Testis (tissue), 2 donors: ENCODE measurements at regions not wholly inside any gene's neighbourhood (a gene's known extent, or its start where the extent isn't known, plus 50 kb on each side); places are given as distances from the start of the nearest gene placed in this dataset.

Experiments
- POLR2A ChIP-seq: fragments of 450-650 bp; IDR thresholded peaks from one replicate; pipeline ENCODE4 v1.6.1; 2017; ENCODE audit warnings: antibody characterized with exemption, mild to moderate bottlenecking, moderate library complexity
- TF ChIP-seq, protein P1 (sequence below), 3 experiments: fragments of 450-650 bp in 2 of 3; fragments of 200-600 bp in 1 of 3; sonication (generic) in 1 of 3; IDR thresholded peaks; one replicate each; pipeline ENCODE4 v1.5.1; 2016 to 2019; ENCODE audit warnings: antibody characterized with exemption in 3 of 3, mild to moderate bottlenecking in 2 of 3, moderate library complexity in 1 of 3

GRCh38 chr2:42908518-42909200 is 116.3 kb upstream of the HAAO start:
- TF ChIP-seq POLR2A = no peak
- TF ChIP-seq, protein P1, sequence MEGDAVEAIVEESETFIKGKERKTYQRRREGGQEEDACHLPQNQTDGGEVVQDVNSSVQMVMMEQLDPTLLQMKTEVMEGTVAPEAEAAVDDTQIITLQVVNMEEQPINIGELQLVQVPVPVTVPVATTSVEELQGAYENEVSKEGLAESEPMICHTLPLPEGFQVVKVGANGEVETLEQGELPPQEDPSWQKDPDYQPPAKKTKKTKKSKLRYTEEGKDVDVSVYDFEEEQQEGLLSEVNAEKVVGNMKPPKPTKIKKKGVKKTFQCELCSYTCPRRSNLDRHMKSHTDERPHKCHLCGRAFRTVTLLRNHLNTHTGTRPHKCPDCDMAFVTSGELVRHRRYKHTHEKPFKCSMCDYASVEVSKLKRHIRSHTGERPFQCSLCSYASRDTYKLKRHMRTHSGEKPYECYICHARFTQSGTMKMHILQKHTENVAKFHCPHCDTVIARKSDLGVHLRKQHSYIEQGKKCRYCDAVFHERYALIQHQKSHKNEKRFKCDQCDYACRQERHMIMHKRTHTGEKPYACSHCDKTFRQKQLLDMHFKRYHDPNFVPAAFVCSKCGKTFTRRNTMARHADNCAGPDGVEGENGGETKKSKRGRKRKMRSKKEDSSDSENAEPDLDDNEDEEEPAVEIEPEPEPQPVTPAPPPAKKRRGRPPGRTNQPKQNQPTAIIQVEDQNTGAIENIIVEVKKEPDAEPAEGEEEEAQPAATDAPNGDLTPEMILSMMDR (IDR thresholded peaks at IDR 0.05) = no peak
